ENCODE measurements at regions not wholly inside any gene's neighbourhood (a gene's known extent, or its start where the extent isn't known, plus 50 kb on each side); places are given as distances from the start of the nearest gene placed in this dataset.

DNA sequence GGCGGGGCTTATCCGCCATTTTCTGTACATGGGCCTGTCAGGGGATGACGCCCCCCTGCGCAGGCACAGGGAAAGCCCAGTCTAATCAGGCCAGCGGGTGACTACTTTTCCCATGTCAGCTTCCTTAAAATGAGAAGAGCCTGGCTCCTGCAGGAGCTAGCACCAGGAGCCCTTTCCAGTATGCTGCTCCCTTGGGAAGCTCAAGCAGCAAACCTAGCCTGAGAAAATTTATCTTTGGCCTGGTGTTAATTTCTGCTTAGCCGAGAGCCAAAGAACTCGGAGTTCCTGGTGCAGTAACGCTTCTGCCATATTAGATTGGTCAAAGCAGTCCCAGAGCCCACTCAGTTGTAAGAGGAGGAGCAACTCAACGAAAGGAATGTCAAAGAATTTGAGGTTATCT, 239.0 kb upstream of the PHYHIPL start:
- H3K27me3 Mint-ChIP-seq (ENCODE audit: low read depth, poor library complexity), result peaks cover 4% of the 10 kb centered on the region
- no peak overlapping the region for H3K4me3 Mint-ChIP-seq
- no peaks in the 10 kb centered on the region for H3K36me3 Mint-ChIP-seq (ENCODE audit: low read depth)
- no peak for DNase-seq
- no peak overlapping the region for H3K27ac Mint-ChIP-seq
- H3K9me3 Mint-ChIP-seq, result no peaks in the 10 kb centered on the region
- no peaks in the 10 kb centered on the region for H3K4me1 Mint-ChIP-seq
- TF ChIP-seq CTCF (IDR thresholded peaks at IDR 0.05), result no peak

GRCh38 chr10:58942724-58943123, 233.7 kb upstream of the PHYHIPL start:
- no peak overlapping the region for H3K27ac Mint-ChIP-seq
- no peak for DNase-seq
- H3K4me3 Mint-ChIP-seq, result no peak overlapping the region
- H3K9me3 Mint-ChIP-seq, result peaks cover 8% of the 10 kb centered on the region
- H3K36me3 Mint-ChIP-seq (ENCODE audit: low read depth), result no peaks in the 10 kb centered on the region
- no peaks in the 10 kb centered on the region for H3K4me1 Mint-ChIP-seq
- peaks cover 6% of the 10 kb centered on the region for H3K27me3 Mint-ChIP-seq (ENCODE audit: low read depth, poor library complexity)
- no peak for TF ChIP-seq CTCF (IDR thresholded peaks at IDR 0.05)

DNA sequence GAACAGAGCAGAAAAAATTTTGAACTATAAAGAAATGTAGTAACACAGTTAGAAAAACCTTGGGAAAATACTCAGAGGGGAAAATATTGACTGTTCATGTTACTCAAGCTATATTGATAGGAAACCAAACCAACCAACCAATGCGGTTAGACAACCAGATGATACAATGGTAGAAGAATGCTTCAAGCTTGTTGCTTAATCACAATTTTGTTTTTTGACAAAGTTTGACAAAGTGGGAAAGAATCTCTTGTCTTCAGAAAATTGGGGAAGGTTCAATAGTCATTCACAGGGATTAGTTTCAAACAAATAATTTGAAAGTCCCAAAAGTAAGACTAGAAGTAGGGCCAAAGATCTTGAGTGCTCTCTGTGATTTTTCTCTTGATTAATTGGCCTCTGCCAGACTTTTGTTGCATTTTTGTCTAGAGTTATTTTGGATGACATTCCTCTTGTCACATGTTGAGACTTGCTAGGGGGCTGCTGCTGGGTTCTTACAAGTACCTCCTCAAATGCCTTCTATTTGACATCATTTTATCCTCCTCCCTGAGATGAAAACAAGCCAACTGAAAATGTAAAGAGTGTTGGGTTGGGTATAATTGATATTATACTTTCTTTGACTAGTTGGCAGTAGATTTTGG, 233.1 kb upstream of the PHYHIPL start:
- Mint-ChIP-seq H3K27ac (no peak overlapping the region), H3K27me3 (ENCODE audit: low read depth, poor library complexity) (peaks cover 6% of the 10 kb centered on the region), H3K9me3 (peaks cover 8% of the 10 kb centered on the region), H3K36me3 (ENCODE audit: low read depth) (no peaks in the 10 kb centered on the region), H3K4me1 (no peaks in the 10 kb centered on the region), H3K4me3 (no peak overlapping the region)
- DNase-seq, result no peak
- TF ChIP-seq CTCF (IDR thresholded peaks at IDR 0.05), result no peak

GRCh38 chr10:58943960-58944359, 232.5 kb upstream of the PHYHIPL start:
- H3K4me1 Mint-ChIP-seq, result no peaks in the 10 kb centered on the region
- H3K27me3 Mint-ChIP-seq (ENCODE audit: low read depth, poor library complexity), result peaks cover 6% of the 10 kb centered on the region
- no peak overlapping the region for H3K27ac Mint-ChIP-seq
- H3K36me3 Mint-ChIP-seq (ENCODE audit: low read depth), result no peaks in the 10 kb centered on the region
- H3K4me3 Mint-ChIP-seq, result no peak overlapping the region
- H3K9me3 Mint-ChIP-seq, result peaks cover 8% of the 10 kb centered on the region
- TF ChIP-seq CTCF (IDR thresholded peaks at IDR 0.05), result no peak
- DNase-seq, result no peak

- Mint-ChIP-seq H3K4me3 (no peak overlapping the region), H3K27me3 (ENCODE audit: low read depth, poor library complexity) (peaks cover 3% of the 10 kb centered on the region), H3K27ac (no peak overlapping the region), H3K36me3 (ENCODE audit: low read depth) (no peaks in the 10 kb centered on the region), H3K4me1 (peaks cover 4% of the 10 kb centered on the region), H3K9me3 (peaks cover 8% of the 10 kb centered on the region)
- TF ChIP-seq CTCF (IDR thresholded peaks at IDR 0.05), result no peak
- no peak for DNase-seq
Observed at GRCh38 chr10:58948303-58948702, 228.1 kb upstream of the PHYHIPL start.

DNA sequence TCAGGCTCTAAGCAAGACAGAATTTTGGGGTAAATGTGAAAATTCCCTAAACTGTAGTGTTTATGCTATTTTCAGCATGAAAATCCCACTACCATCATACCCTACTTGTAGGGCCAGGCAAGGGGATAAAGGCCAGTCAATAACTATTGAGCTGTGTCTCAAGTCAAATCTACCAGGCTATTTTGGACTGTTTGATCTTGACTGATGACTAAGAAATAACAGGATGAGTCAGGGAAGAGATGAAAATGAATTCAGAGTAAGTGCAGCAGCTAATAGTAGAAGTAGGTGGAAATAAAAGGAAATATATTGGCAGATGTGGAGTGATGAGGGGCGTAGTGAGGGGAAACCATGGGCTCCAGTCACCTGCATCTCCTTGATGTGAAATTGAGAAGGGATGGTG, 225.8 kb upstream of the PHYHIPL start:
- no peaks in the 10 kb centered on the region for H3K36me3 Mint-ChIP-seq (ENCODE audit: low read depth)
- DNase-seq, result no peak
- H3K27me3 Mint-ChIP-seq (ENCODE audit: low read depth, poor library complexity), result peaks cover 7% of the 10 kb centered on the region
- H3K4me3 Mint-ChIP-seq, result no peak overlapping the region
- peaks cover 7% of the 10 kb centered on the region for H3K4me1 Mint-ChIP-seq
- no peak for TF ChIP-seq CTCF (IDR thresholded peaks at IDR 0.05)
- no peak overlapping the region for H3K27ac Mint-ChIP-seq
- peaks cover 8% of the 10 kb centered on the region for H3K9me3 Mint-ChIP-seq
